ENCODE measurements at regions not wholly inside any gene's neighbourhood (a gene's known extent, or its start where the extent isn't known, plus 50 kb on each side); places are given as distances from the start of the nearest gene placed in this dataset.

- H3K4me3 ChIP-seq (ENCODE audit: low read depth, low read length): no peak overlapping the region
- in situ Hi-C loops (cut with HindIII; ENCODE audit: low sequenced_read_pairs): no loop called here
Measured at GRCh38 chr4:123042095-123042494, 119.7 kb upstream of the NUDT6 start.

GRCh38 chr4:123043013-123043412, 120.6 kb upstream of the NUDT6 start:
- TF ChIP-seq, protein P1, sequence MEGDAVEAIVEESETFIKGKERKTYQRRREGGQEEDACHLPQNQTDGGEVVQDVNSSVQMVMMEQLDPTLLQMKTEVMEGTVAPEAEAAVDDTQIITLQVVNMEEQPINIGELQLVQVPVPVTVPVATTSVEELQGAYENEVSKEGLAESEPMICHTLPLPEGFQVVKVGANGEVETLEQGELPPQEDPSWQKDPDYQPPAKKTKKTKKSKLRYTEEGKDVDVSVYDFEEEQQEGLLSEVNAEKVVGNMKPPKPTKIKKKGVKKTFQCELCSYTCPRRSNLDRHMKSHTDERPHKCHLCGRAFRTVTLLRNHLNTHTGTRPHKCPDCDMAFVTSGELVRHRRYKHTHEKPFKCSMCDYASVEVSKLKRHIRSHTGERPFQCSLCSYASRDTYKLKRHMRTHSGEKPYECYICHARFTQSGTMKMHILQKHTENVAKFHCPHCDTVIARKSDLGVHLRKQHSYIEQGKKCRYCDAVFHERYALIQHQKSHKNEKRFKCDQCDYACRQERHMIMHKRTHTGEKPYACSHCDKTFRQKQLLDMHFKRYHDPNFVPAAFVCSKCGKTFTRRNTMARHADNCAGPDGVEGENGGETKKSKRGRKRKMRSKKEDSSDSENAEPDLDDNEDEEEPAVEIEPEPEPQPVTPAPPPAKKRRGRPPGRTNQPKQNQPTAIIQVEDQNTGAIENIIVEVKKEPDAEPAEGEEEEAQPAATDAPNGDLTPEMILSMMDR (IDR thresholded peaks at IDR 0.05; ENCODE audit: low read depth, low read length): no peak
- no peak overlapping the region for H3K4me3 ChIP-seq (ENCODE audit: low read depth, low read length)
- DNase-seq (ENCODE audit: low read depth, low spot score): peak; percentile 15
- in situ Hi-C loops (cut with HindIII; ENCODE audit: low sequenced_read_pairs): no loop called here

More at GRCh38 chr4:123042095-123042494, 119.7 kb upstream of the NUDT6 start:
- DNase-seq (ENCODE audit: low read depth, low spot score): no peak
- TF ChIP-seq, protein P1 (IDR thresholded peaks at IDR 0.05; ENCODE audit: low read depth, low read length): no peak

GRCh38 chr4:123043793-123044425, 121.5 kb upstream of the NUDT6 start:
- TF ChIP-seq, protein P1 (IDR thresholded peaks at IDR 0.05; ENCODE audit: low read depth, low read length): no peak
- no peak for DNase-seq (ENCODE audit: low read depth, low spot score)
- no peak overlapping the region for H3K4me3 ChIP-seq (ENCODE audit: low read depth, low read length)
- in situ Hi-C loops (cut with HindIII; ENCODE audit: low sequenced_read_pairs): no loop called here

GRCh38 chr4:123046096-123046495, 123.7 kb upstream of the NUDT6 start:
- in situ Hi-C loops (cut with HindIII; ENCODE audit: low sequenced_read_pairs): no loop called here
- DNase-seq (ENCODE audit: low read depth, low spot score): no peak
- H3K4me3 ChIP-seq (ENCODE audit: low read depth, low read length): no peak overlapping the region
- TF ChIP-seq, protein P1 (IDR thresholded peaks at IDR 0.05; ENCODE audit: low read depth, low read length): no peak

GRCh38 chr4:123050018-123050417, 127.6 kb upstream of the NUDT6 start:
- TF ChIP-seq, protein P1 (IDR thresholded peaks at IDR 0.05; ENCODE audit: low read depth, low read length): no peak
- DNase-seq (ENCODE audit: low read depth, low spot score): no peak
- in situ Hi-C loops (cut with HindIII; ENCODE audit: low sequenced_read_pairs): no loop called here
- no peak overlapping the region for H3K4me3 ChIP-seq (ENCODE audit: low read depth, low read length)

DNA sequence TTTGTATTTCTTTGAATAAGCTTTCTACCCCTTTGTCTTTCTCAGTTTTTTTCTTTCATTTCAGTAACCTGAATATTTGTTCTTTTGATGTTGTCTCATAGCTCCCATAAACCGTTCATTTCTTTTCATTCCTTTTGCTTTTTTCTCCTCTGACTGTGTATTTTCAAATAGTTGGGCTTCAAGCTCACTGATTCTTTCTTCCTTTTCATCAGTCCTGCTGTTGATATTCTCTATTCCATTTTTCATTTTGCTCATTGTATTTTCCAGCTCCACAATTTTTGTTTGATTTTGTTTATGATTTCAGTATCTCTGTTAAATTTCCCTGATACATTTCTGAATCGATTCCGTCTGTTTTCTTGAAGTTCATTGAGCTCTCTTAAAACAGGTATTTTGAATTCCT, 129.6 kb upstream of the NUDT6 start:
- H3K4me3 ChIP-seq (ENCODE audit: low read depth, low read length): no peak overlapping the region
- TF ChIP-seq, protein P1 (IDR thresholded peaks at IDR 0.05; ENCODE audit: low read depth, low read length): no peak
- in situ Hi-C loops (cut with HindIII; ENCODE audit: low sequenced_read_pairs): no loop called here
- no peak for DNase-seq (ENCODE audit: low read depth, low spot score)

Measured in astrocyte of the spinal cord (primary cell).